ENCODE measurements at regions not wholly inside any gene's neighbourhood (a gene's known extent, or its start where the extent isn't known, plus 50 kb on each side); places are given as distances from the start of the nearest gene placed in this dataset.

DNA sequence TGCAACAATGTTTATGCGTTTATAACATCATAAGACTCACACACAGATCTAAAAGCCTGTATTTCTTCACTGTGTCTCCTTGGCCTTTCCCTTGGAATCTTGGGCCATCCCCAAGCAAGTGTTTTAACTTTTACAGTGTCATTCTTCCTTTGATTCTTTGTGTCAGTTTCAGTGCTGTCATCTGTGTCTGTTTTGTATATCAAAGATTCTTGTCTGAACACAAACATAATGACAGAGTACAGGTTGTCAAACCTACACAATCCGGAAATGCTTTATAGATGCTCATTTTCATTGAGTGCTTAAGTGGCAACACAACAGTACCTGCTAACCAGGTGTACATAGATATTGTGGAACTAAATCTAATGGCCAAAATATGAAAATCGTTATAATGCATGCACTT is 1500.0 kb downstream of the TECRL start:
- no peak for TF ChIP-seq EZH2 (IDR thresholded peaks at IDR 0.05; ENCODE audit: low read depth, unreplicated experiment)
- TF ChIP-seq POLR2AphosphoS5 (IDR thresholded peaks at IDR 0.05; ENCODE audit: low read depth) = no peak
- TF ChIP-seq, protein P1, sequence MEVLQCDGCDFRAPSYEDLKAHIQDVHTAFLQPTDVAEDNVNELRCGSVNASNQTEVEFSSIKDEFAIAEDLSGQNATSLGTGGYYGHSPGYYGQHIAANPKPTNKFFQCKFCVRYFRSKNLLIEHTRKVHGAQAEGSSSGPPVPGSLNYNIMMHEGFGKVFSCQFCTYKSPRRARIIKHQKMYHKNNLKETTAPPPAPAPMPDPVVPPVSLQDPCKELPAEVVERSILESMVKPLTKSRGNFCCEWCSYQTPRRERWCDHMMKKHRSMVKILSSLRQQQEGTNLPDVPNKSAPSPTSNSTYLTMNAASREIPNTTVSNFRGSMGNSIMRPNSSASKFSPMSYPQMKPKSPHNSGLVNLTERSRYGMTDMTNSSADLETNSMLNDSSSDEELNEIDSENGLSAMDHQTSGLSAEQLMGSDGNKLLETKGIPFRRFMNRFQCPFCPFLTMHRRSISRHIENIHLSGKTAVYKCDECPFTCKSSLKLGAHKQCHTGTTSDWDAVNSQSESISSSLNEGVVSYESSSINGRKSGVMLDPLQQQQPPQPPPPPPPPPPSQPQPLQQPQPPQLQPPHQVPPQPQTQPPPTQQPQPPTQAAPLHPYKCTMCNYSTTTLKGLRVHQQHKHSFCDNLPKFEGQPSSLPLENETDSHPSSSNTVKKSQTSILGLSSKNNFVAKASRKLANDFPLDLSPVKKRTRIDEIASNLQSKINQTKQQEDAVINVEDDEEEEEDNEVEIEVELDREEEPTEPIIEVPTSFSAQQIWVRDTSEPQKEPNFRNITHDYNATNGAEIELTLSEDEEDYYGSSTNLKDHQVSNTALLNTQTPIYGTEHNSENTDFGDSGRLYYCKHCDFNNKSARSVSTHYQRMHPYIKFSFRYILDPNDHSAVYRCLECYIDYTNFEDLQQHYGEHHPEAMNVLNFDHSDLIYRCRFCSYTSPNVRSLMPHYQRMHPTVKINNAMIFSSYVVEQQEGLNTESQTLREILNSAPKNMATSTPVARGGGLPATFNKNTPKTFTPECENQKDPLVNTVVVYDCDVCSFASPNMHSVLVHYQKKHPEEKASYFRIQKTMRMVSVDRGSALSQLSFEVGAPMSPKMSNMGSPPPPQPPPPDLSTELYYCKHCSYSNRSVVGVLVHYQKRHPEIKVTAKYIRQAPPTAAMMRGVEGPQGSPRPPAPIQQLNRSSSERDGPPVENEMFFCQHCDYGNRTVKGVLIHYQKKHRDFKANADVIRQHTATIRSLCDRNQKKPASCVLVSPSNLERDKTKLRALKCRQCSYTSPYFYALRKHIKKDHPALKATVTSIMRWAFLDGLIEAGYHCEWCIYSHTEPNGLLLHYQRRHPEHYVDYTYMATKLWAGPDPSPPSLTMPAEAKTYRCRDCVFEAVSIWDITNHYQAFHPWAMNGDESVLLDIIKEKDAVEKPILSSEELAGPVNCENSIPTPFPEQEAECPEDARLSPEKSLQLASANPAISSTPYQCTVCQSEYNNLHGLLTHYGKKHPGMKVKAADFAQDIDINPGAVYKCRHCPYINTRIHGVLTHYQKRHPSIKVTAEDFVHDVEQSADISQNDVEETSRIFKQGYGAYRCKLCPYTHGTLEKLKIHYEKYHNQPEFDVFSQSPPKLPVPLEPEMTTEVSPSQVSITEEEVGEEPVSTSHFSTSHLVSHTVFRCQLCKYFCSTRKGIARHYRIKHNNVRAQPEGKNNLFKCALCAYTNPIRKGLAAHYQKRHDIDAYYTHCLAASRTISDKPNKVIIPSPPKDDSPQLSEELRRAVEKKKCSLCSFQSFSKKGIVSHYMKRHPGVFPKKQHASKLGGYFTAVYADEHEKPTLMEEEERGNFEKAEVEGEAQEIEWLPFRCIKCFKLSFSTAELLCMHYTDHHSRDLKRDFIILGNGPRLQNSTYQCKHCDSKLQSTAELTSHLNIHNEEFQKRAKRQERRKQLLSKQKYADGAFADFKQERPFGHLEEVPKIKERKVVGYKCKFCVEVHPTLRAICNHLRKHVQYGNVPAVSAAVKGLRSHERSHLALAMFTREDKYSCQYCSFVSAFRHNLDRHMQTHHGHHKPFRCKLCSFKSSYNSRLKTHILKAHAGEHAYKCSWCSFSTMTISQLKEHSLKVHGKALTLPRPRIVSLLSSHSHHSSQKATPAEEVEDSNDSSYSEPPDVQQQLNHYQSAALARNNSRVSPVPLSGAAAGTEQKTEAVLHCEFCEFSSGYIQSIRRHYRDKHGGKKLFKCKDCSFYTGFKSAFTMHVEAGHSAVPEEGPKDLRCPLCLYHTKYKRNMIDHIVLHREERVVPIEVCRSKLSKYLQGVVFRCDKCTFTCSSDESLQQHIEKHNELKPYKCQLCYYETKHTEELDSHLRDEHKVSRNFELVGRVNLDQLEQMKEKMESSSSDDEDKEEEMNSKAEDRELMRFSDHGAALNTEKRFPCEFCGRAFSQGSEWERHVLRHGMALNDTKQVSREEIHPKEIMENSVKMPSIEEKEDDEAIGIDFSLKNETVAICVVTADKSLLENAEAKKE (CRISPR knock-in tag; IDR thresholded peaks at IDR 0.05) = no peak
- no peak for TF ChIP-seq STAT1 (IDR thresholded peaks at IDR 0.05; ENCODE audit: unreplicated experiment)
- no peak for TF ChIP-seq ZNF114 (CRISPR knock-in tag; IDR thresholded peaks at IDR 0.05)
- TF ChIP-seq CREB1 (CRISPR knock-in tag; IDR thresholded peaks at IDR 0.05; ENCODE audit: low read depth) = no peak
- no peak for TF ChIP-seq JUNB (IDR thresholded peaks at IDR 0.05; ENCODE audit: unreplicated experiment)
- TF ChIP-seq, protein P2, sequence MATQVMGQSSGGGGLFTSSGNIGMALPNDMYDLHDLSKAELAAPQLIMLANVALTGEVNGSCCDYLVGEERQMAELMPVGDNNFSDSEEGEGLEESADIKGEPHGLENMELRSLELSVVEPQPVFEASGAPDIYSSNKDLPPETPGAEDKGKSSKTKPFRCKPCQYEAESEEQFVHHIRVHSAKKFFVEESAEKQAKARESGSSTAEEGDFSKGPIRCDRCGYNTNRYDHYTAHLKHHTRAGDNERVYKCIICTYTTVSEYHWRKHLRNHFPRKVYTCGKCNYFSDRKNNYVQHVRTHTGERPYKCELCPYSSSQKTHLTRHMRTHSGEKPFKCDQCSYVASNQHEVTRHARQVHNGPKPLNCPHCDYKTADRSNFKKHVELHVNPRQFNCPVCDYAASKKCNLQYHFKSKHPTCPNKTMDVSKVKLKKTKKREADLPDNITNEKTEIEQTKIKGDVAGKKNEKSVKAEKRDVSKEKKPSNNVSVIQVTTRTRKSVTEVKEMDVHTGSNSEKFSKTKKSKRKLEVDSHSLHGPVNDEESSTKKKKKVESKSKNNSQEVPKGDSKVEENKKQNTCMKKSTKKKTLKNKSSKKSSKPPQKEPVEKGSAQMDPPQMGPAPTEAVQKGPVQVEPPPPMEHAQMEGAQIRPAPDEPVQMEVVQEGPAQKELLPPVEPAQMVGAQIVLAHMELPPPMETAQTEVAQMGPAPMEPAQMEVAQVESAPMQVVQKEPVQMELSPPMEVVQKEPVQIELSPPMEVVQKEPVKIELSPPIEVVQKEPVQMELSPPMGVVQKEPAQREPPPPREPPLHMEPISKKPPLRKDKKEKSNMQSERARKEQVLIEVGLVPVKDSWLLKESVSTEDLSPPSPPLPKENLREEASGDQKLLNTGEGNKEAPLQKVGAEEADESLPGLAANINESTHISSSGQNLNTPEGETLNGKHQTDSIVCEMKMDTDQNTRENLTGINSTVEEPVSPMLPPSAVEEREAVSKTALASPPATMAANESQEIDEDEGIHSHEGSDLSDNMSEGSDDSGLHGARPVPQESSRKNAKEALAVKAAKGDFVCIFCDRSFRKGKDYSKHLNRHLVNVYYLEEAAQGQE (IDR thresholded peaks at IDR 0.05; ENCODE audit: unreplicated experiment) = no peak
- TF ChIP-seq, protein P3, sequence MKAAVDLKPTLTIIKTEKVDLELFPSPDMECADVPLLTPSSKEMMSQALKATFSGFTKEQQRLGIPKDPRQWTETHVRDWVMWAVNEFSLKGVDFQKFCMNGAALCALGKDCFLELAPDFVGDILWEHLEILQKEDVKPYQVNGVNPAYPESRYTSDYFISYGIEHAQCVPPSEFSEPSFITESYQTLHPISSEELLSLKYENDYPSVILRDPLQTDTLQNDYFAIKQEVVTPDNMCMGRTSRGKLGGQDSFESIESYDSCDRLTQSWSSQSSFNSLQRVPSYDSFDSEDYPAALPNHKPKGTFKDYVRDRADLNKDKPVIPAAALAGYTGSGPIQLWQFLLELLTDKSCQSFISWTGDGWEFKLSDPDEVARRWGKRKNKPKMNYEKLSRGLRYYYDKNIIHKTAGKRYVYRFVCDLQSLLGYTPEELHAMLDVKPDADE (IDR thresholded peaks at IDR 0.05) = no peak
- TF ChIP-seq NANOG (IDR thresholded peaks at IDR 0.05; ENCODE audit: borderline replicate concordance) = no peak
- TF ChIP-seq EZH2phosphoT487 (IDR thresholded peaks at IDR 0.05; ENCODE audit: unreplicated experiment) = no peak
- TF ChIP-seq ZNF331 (CRISPR knock-in tag; IDR thresholded peaks at IDR 0.05; ENCODE audit: low read depth) = no peak
- TF ChIP-seq, protein P4, sequence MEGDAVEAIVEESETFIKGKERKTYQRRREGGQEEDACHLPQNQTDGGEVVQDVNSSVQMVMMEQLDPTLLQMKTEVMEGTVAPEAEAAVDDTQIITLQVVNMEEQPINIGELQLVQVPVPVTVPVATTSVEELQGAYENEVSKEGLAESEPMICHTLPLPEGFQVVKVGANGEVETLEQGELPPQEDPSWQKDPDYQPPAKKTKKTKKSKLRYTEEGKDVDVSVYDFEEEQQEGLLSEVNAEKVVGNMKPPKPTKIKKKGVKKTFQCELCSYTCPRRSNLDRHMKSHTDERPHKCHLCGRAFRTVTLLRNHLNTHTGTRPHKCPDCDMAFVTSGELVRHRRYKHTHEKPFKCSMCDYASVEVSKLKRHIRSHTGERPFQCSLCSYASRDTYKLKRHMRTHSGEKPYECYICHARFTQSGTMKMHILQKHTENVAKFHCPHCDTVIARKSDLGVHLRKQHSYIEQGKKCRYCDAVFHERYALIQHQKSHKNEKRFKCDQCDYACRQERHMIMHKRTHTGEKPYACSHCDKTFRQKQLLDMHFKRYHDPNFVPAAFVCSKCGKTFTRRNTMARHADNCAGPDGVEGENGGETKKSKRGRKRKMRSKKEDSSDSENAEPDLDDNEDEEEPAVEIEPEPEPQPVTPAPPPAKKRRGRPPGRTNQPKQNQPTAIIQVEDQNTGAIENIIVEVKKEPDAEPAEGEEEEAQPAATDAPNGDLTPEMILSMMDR (conservative IDR thresholded peaks at IDR 0.05; ENCODE audit: low read depth in 2 of 2) = no peak
- H2AFZ ChIP-seq = no peak overlapping the region
- H3K27me3 ChIP-seq (ENCODE audit: insufficient read depth) = no peaks in the 10 kb centered on the region
- H3K4me3 Mint-ChIP-seq = no peak overlapping the region
- no peaks in the 10 kb centered on the region; the same call in 2 of the 3 replicates for H3K4me1 Mint-ChIP-seq
- H3K27ac Mint-ChIP-seq = no peak overlapping the region
- no peak overlapping the region for H3K4me3 ChIP-seq
- ATAC-seq = no peak
- no peaks in the 10 kb centered on the region for H4K20me1 ChIP-seq (replicated peaks; ENCODE audit: insufficient read depth)
- H3K4me1 ChIP-seq (ENCODE audit: insufficient read depth) = peaks cover 7% of the 10 kb centered on the region; the same call in 1 of the 2 replicates
- no peaks in the 10 kb centered on the region for H3K9me3 Mint-ChIP-seq
- no peaks in the 10 kb centered on the region for H3K27me3 Mint-ChIP-seq (ENCODE audit: insufficient read depth, low read depth, poor library complexity)
- no peak overlapping the region for H3K27ac ChIP-seq (ENCODE audit: low read depth)
- no peak overlapping the region for H3K4me2 ChIP-seq
- no peaks in the 10 kb centered on the region for H3K79me2 ChIP-seq (replicated peaks; ENCODE audit: insufficient read depth)
- H3K9me2 ChIP-seq (ENCODE audit: insufficient read depth) = no peaks in the 10 kb centered on the region
- no peaks in the 10 kb centered on the region for H3F3A ChIP-seq (replicated peaks; ENCODE audit: low read depth)
- no peaks in the 10 kb centered on the region for H3K36me3 Mint-ChIP-seq (ENCODE audit: low read depth)
- DNase-seq (ENCODE audit: low spot score) = no peak
- no peaks in the 10 kb centered on the region for H3K36me3 ChIP-seq (ENCODE audit: insufficient read depth)
